Ascending aorta (tissue), 2 donors: ENCODE measurements at regions not wholly inside any gene's neighbourhood (a gene's known extent, or its start where the extent isn't known, plus 50 kb on each side); places are given as distances from the start of the nearest gene placed in this dataset.

Experiments
- DNase-seq, 2 donors: peaks; one replicate each; pipeline ENCODE4 v3.0.0-alpha.2; 2019; ENCODE audit warnings: low spot score in 2 of 2
- H3K27ac ChIP-seq, 2 donors: fragments of 200-600 bp; sonication (generic); one replicate each; pipeline ENCODE4 v1.5.1; 2016 to 2017; ENCODE audit warnings: mild to moderate bottlenecking in 1 of 2
- H3K27me3 ChIP-seq: fragments of 200-600 bp; sonication (generic); one replicate; pipeline ENCODE4 v1.5.1; 2017
- H3K36me3 ChIP-seq, 2 donors: fragments of 200-600 bp; sonication (generic); one replicate each; pipeline ENCODE4 v1.5.1; 2016
- H3K4me1 ChIP-seq, 2 donors: fragments of 200-600 bp; sonication (generic); one replicate each; pipeline ENCODE4 v1.5.1; 2016 to 2017; ENCODE audit warnings: mild to moderate bottlenecking in 1 of 2
- H3K4me3 ChIP-seq, 2 donors: fragments of 200-600 bp; sonication (generic); one replicate each; pipeline ENCODE4 v1.5.1; 2016 to 2017; ENCODE audit warnings: mild to moderate bottlenecking in 1 of 2
- H3K9me3 ChIP-seq, 2 donors: fragments of 200-600 bp; sonication (generic); one replicate each; pipeline ENCODE4 v1.5.1; 2016
- intact Hi-C: fragments of 100-400 bp; cut with DNase I; formaldehyde crosslinking; loops from one replicate; pipeline ENCODE4 v1.15.1; 2023
- TF ChIP-seq, protein P1 (sequence below), 3 experiments: fragments of 200-600 bp in 2 of 3; fragments of 450-650 bp in 1 of 3; sonication (generic) in 2 of 3; IDR thresholded peaks; one replicate each; pipeline ENCODE4 v1.5.1; 2016 to 2019; ENCODE audit warnings: antibody characterized with exemption in 3 of 3, mild to moderate bottlenecking in 1 of 3, moderate library complexity in 1 of 3

DNA sequence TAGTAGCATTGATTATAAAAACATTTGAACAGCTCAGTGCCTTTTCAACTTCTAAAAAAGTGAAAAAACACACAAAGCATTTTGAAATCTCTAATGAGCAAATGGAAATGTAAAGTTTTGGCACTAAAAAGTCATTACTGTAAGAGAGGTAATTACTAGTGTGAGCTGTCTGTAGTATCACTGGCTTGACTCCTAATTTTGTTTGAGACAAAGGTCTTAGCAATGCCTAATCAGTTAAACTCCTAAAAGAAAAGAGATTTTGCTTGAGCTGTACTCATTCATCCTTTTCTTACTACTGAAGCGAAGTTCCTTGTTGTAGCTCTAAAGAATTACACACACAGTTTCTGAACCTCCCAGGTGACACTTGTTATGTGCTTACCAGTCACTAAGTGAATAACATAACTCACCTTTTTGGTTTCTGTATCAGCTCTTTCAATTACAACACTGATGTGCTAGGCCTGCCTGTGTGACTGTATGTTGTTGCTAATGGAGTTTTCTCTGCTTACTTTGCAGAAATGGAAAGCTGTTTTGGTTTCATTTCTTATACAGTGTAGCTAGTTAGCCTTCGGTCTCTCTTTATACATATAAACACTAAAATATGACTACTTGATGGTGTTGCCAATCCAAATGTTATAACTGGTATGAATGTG lies 924.4 kb upstream of the TENM4 start:
- no peak overlapping the region for H3K4me3 ChIP-seq
- TF ChIP-seq, protein P1, sequence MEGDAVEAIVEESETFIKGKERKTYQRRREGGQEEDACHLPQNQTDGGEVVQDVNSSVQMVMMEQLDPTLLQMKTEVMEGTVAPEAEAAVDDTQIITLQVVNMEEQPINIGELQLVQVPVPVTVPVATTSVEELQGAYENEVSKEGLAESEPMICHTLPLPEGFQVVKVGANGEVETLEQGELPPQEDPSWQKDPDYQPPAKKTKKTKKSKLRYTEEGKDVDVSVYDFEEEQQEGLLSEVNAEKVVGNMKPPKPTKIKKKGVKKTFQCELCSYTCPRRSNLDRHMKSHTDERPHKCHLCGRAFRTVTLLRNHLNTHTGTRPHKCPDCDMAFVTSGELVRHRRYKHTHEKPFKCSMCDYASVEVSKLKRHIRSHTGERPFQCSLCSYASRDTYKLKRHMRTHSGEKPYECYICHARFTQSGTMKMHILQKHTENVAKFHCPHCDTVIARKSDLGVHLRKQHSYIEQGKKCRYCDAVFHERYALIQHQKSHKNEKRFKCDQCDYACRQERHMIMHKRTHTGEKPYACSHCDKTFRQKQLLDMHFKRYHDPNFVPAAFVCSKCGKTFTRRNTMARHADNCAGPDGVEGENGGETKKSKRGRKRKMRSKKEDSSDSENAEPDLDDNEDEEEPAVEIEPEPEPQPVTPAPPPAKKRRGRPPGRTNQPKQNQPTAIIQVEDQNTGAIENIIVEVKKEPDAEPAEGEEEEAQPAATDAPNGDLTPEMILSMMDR (IDR thresholded peaks at IDR 0.05): no peak
- no peaks in the 10 kb centered on the region for H3K4me1 ChIP-seq
- H3K36me3 ChIP-seq: no peaks in the 10 kb centered on the region
- intact Hi-C loops: no loop called here
- DNase-seq: no peak
- no peaks in the 10 kb centered on the region for H3K27me3 ChIP-seq
- H3K9me3 ChIP-seq: no peaks in the 10 kb centered on the region
- no peak overlapping the region for H3K27ac ChIP-seq

DNA sequence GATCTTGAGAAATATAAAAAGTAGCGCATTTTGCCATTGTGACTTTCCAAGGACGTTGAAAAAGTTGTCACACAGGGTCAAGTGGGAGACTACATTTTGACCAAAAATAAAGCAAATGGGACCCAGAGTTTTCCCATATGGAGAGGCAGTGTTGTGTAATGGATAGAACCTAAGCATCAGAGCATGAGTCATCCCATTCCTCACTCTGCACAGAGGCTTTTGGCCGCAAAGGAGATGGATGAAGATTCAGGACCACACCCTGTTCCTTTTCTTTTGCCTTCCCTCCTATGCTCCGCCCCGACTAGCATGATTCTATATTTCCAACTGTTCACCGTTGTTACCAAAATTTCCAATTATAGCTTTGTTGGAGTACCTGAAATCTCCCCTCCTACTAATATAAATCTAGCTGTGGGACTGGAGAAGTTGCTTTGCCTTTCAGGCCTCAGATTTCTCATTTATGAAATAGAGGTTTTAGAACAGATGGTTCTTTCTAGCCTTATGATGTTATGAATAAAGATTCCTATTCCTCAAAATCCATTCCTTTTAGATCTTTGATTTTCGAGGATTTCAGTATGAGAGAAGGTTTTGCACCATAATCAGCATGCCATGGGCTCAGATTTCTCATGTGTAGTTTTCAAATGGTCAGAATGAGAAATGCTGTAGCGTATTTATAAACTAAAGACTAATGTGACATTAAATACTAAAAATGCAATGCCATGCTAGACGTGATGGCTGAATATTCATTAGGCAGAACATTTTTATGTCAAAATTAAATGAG lies 921.9 kb upstream of the TENM4 start:
- DNase-seq: no peak
- Histone ChIP-seq H3K4me3 (no peak overlapping the region), H3K27ac (no peak overlapping the region), H3K36me3 (no peaks in the 10 kb centered on the region), H3K27me3 (no peaks in the 10 kb centered on the region), H3K4me1 (no peaks in the 10 kb centered on the region), H3K9me3 (no peaks in the 10 kb centered on the region)
- TF ChIP-seq, protein P1 (IDR thresholded peaks at IDR 0.05): no peak
- intact Hi-C loops: no loop called here

- H3K9me3 ChIP-seq: no peaks in the 10 kb centered on the region
- H3K27me3 ChIP-seq: no peaks in the 10 kb centered on the region
- H3K36me3 ChIP-seq: no peaks in the 10 kb centered on the region
- H3K4me1 ChIP-seq: no peaks in the 10 kb centered on the region
- TF ChIP-seq, protein P1 (IDR thresholded peaks at IDR 0.05): no peak
- H3K27ac ChIP-seq: no peak overlapping the region
- intact Hi-C loops: no loop called here
- DNase-seq: no peak
- H3K4me3 ChIP-seq: no peak overlapping the region
These were observed 914.4 kb upstream of the TENM4 start for GRCh38 chr11:80355251-80355650.

- no peaks in the 10 kb centered on the region for H3K36me3 ChIP-seq
- no peaks in the 10 kb centered on the region for H3K27me3 ChIP-seq
- H3K27ac ChIP-seq: no peak overlapping the region
- TF ChIP-seq, protein P1 (IDR thresholded peaks at IDR 0.05): no peak
- H3K9me3 ChIP-seq: no peaks in the 10 kb centered on the region
- H3K4me1 ChIP-seq: no peaks in the 10 kb centered on the region
- no peak overlapping the region for H3K4me3 ChIP-seq
- intact Hi-C loops: no loop called here
- DNase-seq: no peak
These were observed 909.7 kb upstream of the TENM4 start for GRCh38 chr11:80350541-80350940.

DNA sequence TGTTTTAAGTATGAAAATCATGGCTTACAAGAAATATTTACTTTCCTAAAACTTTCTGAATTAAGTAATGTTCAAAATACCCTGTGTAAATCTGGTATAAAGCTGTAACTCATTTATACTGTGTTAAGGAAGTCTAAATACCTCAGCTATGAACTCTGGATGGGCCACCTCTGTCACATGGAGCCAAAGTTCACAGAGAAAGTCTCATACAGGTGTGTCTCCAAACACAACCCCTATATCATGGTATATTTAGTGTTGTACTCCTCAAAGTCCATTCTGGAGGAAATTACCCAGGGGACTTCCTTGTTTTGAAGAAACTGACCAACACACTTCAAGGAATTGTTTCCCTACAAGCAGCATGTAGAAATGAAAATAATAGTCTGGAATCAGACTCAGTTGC lies 909.2 kb upstream of the TENM4 start:
- no peak overlapping the region for H3K4me3 ChIP-seq
- no peaks in the 10 kb centered on the region for H3K4me1 ChIP-seq
- no peak for DNase-seq

More for the DNA sequence above, 909.2 kb upstream of the TENM4 start:
- TF ChIP-seq, protein P1 (IDR thresholded peaks at IDR 0.05): no peak
- no peaks in the 10 kb centered on the region for H3K9me3 ChIP-seq
- H3K27me3 ChIP-seq: no peaks in the 10 kb centered on the region
- intact Hi-C loops: no loop called here
- no peak overlapping the region for H3K27ac ChIP-seq
- H3K36me3 ChIP-seq: no peaks in the 10 kb centered on the region
